ENCODE measurements at regions not wholly inside any gene's neighbourhood (a gene's known extent, or its start where the extent isn't known, plus 50 kb on each side); places are given as distances from the start of the nearest gene placed in this dataset.

- Mint-ChIP-seq H3K27me3 (peaks cover 39% of the 10 kb centered on the region), H3K9me3 (ENCODE audit: low read depth) (no peaks in the 10 kb centered on the region), H3K4me3 (no peak overlapping the region), H3K4me1 (ENCODE audit: low read depth) (no peaks in the 10 kb centered on the region), H3K27ac (no peak overlapping the region), H3K36me3 (no peaks in the 10 kb centered on the region)
Observed at GRCh38 chr2:136468799-136469369, 296.5 kb upstream of the THSD7B start.

- Mint-ChIP-seq H3K27ac (no peak overlapping the region), H3K9me3 (ENCODE audit: low read depth) (no peaks in the 10 kb centered on the region), H3K4me3 (no peak overlapping the region), H3K4me1 (ENCODE audit: low read depth) (no peaks in the 10 kb centered on the region), H3K36me3 (no peaks in the 10 kb centered on the region), H3K27me3 (peaks cover 14% of the 10 kb centered on the region)
Observed at GRCh38 chr2:136452528-136452927, 312.8 kb upstream of the THSD7B start.

DNA sequence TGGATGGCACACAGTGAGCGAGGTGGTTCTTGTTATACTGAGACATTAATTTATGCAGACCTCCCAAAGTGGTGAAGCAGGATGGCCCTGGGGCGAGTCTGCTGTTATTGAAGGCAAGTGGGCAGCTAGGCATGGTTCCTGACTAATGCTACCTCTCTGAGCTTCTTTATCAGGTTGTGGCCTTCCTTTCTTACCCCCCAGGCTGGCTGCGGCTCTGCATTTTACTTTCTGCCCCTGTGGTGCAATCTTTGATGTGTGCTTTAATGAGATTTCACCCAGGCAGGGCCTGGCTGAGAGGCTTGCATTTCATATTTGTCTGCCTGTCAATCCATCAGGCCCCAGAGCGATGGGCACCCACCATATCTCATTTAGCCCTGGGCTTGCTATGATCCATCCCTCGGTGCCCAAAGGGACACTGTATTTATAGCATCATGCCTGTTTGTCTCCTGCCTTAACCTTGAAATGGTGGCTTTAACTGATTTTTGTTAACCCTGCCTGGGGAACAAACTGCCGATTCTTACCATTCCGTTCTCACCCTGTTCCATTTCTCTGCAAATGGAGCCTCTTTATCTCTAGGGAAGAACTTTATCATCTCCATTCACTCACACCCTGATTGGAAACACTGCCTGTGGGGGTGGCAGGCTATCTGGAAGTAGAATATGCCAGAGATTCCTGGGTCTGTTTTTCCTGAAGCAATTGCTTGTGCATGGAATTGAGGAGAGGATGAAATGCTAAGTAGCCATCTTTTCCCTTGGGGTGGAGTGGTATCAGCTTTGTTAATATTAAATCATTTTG, 316.2 kb upstream of the THSD7B start:
- H3K9me3 Mint-ChIP-seq (ENCODE audit: low read depth) = no peaks in the 10 kb centered on the region
- H3K27ac Mint-ChIP-seq = no peak overlapping the region
- H3K4me3 Mint-ChIP-seq = no peak overlapping the region
- H3K4me1 Mint-ChIP-seq (ENCODE audit: low read depth) = no peaks in the 10 kb centered on the region
- H3K27me3 Mint-ChIP-seq = peaks cover 7% of the 10 kb centered on the region
- no peaks in the 10 kb centered on the region for H3K36me3 Mint-ChIP-seq

DNA sequence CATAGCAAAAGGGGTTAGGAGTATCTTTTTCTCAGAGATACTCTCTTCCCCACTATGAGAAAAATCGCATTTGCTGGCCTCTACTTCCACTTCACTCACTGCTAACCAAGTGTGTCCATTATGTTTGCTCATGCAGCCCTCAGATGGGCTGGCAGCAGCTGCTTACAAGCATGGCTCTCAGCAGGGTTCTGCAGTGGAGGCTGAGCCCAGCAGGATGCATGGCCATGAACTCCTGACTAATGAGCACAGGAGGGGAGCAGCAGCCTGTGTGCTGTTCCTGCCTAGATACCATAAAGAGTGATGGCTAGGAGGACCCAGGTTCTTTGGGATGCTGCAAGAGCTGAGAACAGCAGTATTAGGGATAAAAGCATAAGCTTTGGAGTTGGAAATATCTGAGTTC, 316.9 kb upstream of the THSD7B start:
- peaks cover 3% of the 10 kb centered on the region for H3K27me3 Mint-ChIP-seq
- no peaks in the 10 kb centered on the region for H3K9me3 Mint-ChIP-seq (ENCODE audit: low read depth)
- no peak overlapping the region for H3K4me3 Mint-ChIP-seq
- H3K27ac Mint-ChIP-seq = no peak overlapping the region
- no peaks in the 10 kb centered on the region for H3K4me1 Mint-ChIP-seq (ENCODE audit: low read depth)
- H3K36me3 Mint-ChIP-seq = no peaks in the 10 kb centered on the region

DNA sequence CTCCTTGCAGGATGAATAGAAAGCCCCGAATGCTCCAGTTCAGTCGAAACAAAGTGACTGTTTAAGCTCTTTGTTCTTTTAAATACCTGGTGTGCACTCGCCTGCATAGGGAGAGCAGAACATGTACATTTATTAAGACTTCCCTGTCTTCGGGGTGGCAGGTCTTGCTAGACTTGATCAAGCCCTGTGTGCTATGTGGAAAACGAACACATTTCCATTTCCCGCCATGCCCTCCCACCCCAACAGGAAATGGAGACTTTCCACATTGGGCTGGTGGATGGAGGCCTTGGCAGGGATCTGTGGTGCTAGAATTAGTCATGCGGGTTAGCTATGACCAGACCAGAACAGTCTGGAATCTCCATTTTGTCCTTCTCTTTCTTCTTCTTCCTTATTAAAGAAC, 321.0 kb upstream of the THSD7B start:
- Mint-ChIP-seq H3K4me1 (ENCODE audit: low read depth) (no peaks in the 10 kb centered on the region), H3K4me3 (no peak overlapping the region), H3K27ac (no peak overlapping the region)

GRCh38 chr2:136443661-136444060, 321.7 kb upstream of the THSD7B start:
- Mint-ChIP-seq H3K9me3 (ENCODE audit: low read depth) (no peaks in the 10 kb centered on the region), H3K4me1 (ENCODE audit: low read depth) (no peaks in the 10 kb centered on the region), H3K4me3 (no peak overlapping the region), H3K36me3 (no peaks in the 10 kb centered on the region), H3K27me3 (peaks cover 4% of the 10 kb centered on the region), H3K27ac (no peak overlapping the region)

More for the DNA sequence above, 321.0 kb upstream of the THSD7B start:
- no peaks in the 10 kb centered on the region for H3K9me3 Mint-ChIP-seq (ENCODE audit: low read depth)
- no peaks in the 10 kb centered on the region for H3K36me3 Mint-ChIP-seq
- H3K27me3 Mint-ChIP-seq = peaks cover 5% of the 10 kb centered on the region

- Mint-ChIP-seq H3K4me3 (no peak overlapping the region), H3K4me1 (ENCODE audit: low read depth) (no peaks in the 10 kb centered on the region), H3K36me3 (no peaks in the 10 kb centered on the region), H3K27ac (no peak overlapping the region), H3K9me3 (ENCODE audit: low read depth) (no peaks in the 10 kb centered on the region), H3K27me3 (peaks cover 3% of the 10 kb centered on the region)
Observed at GRCh38 chr2:136441979-136442714, 323.2 kb upstream of the THSD7B start.

DNA sequence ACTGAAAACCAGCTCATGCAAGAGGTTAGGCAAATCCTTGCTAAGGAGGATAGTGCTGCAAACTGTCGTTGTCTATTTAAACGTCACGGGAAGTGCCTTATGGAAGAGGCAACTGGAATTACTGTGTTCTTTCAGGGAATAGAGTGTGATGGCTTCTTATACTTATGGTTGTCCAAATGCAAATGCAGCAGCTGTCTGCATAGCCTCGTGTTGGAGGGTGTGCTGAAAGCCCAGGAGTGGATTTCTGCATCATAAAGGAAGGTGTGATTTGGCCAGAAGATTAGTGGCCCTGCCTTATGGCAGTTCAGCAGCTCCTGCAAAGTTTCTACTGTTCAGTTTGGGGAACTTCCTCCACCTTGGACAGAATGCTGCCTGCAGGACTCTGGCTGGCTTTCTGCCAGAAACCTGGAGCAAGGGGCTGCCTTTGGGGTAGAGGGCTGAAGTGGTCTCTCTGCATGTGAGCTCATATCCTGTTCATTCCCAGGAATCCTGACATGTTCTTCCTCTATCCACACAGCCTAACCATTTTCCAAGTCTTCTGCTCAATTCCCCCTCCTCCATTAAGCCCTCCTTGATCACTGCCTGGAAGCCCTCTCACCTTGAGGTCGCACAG, 321.2 kb upstream of the CXCR4 start:
- H3K27ac Mint-ChIP-seq = no peak overlapping the region
- no peaks in the 10 kb centered on the region for H3K36me3 Mint-ChIP-seq
- H3K27me3 Mint-ChIP-seq = peaks cover 3% of the 10 kb centered on the region
- no peaks in the 10 kb centered on the region for H3K4me1 Mint-ChIP-seq (ENCODE audit: low read depth)
- H3K4me3 Mint-ChIP-seq = no peak overlapping the region
- H3K9me3 Mint-ChIP-seq (ENCODE audit: low read depth) = no peaks in the 10 kb centered on the region

- H3K27ac Mint-ChIP-seq = no peak overlapping the region
- no peak overlapping the region for H3K4me3 Mint-ChIP-seq
- peaks cover 3% of the 10 kb centered on the region for H3K27me3 Mint-ChIP-seq
- H3K9me3 Mint-ChIP-seq (ENCODE audit: low read depth) = no peaks in the 10 kb centered on the region
- H3K4me1 Mint-ChIP-seq (ENCODE audit: low read depth) = no peaks in the 10 kb centered on the region
- H3K36me3 Mint-ChIP-seq = no peaks in the 10 kb centered on the region
Observed at GRCh38 chr2:136437461-136437860, 319.5 kb upstream of the CXCR4 start.

DNA sequence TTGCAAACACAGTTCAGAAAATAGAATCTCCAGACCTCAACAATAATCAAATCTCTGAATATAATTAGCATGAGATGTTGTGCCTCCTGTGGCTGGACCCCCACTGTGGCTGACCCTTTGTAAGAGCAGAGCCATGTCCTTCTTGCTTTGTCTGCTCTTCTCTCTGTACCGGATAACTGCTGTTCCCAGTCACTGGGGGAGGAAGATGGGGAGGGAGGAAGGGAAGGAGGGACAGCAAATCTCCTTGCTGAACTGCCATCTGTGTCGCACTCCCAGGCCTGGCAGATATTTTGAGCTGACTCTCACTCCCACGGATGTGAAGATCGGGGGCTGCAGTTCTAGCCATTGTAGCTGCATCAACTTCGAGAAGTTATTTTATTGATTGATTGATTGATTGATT, 319.0 kb upstream of the CXCR4 start:
- no peaks in the 10 kb centered on the region for H3K9me3 Mint-ChIP-seq (ENCODE audit: low read depth)
- no peaks in the 10 kb centered on the region for H3K4me1 Mint-ChIP-seq (ENCODE audit: low read depth)
- no peak overlapping the region for H3K27ac Mint-ChIP-seq
- H3K27me3 Mint-ChIP-seq = peaks cover 3% of the 10 kb centered on the region
- H3K4me3 Mint-ChIP-seq = no peak overlapping the region
- no peaks in the 10 kb centered on the region for H3K36me3 Mint-ChIP-seq

DNA sequence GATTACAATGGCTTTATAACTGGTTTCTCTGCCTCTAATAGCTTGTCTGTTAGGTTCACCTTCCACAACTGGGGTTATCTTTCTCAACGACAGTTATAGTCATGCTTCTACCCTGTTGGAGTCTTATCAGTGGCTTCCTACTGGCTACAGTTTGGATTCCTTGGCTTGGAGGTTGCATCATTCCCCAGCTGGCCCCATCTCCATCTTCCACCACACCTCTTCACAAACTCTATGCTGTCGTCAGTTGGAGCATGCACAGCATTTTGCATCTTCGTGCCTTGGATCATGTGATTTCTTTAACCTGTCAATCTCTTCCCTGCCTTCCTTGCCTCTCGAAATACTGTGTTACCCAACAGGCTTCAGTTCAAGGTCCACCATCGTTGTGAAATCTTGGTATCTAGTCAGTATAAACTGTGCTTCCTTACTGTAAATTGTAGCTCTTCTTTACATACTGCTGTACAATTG, 316.3 kb upstream of the CXCR4 start:
- H3K9me3 Mint-ChIP-seq (ENCODE audit: low read depth) = no peaks in the 10 kb centered on the region
- H3K4me1 Mint-ChIP-seq (ENCODE audit: low read depth) = no peaks in the 10 kb centered on the region
- H3K36me3 Mint-ChIP-seq = no peaks in the 10 kb centered on the region
- H3K27ac Mint-ChIP-seq = no peak overlapping the region
- no peak overlapping the region for H3K4me3 Mint-ChIP-seq
- no peaks in the 10 kb centered on the region for H3K27me3 Mint-ChIP-seq

- no peak overlapping the region for H3K27ac Mint-ChIP-seq
- no peak overlapping the region for H3K4me3 Mint-ChIP-seq
- no peaks in the 10 kb centered on the region for H3K36me3 Mint-ChIP-seq
- no peaks in the 10 kb centered on the region for H3K9me3 Mint-ChIP-seq (ENCODE audit: low read depth)
- H3K4me1 Mint-ChIP-seq (ENCODE audit: low read depth) = no peaks in the 10 kb centered on the region
- no peaks in the 10 kb centered on the region for H3K27me3 Mint-ChIP-seq
Observed at GRCh38 chr2:136433261-136433660, 315.3 kb upstream of the CXCR4 start.

DNA sequence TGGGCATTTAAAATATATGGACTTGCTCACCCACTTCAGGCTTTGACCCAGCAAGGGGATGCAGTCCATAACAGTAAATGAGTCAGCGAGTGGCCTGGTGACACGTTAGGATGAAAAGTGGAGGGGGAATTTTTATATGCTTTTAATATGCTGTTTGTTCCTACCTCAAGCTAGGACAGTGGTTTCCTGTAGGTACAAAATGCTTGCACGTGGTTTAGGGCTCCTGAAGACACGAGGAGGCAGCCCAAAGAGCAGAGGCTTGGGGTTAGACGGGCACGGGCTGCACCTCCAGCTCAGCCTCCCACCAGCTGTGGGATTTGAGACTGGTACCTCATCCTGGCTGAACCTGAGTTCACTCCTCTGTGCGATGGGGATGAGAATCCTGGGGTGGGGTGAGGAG, 306.2 kb upstream of the CXCR4 start:
- H3K9me3 Mint-ChIP-seq (ENCODE audit: low read depth) = no peaks in the 10 kb centered on the region
- peaks cover 22% of the 10 kb centered on the region for H3K27me3 Mint-ChIP-seq
- peak overlapping the region; percentile 36 for H3K27ac Mint-ChIP-seq
- no peaks in the 10 kb centered on the region for H3K36me3 Mint-ChIP-seq
- H3K4me1 Mint-ChIP-seq (ENCODE audit: low read depth) = peaks cover 19% of the 10 kb centered on the region
- peak overlapping the region; percentile 89 for H3K4me3 Mint-ChIP-seq

DNA sequence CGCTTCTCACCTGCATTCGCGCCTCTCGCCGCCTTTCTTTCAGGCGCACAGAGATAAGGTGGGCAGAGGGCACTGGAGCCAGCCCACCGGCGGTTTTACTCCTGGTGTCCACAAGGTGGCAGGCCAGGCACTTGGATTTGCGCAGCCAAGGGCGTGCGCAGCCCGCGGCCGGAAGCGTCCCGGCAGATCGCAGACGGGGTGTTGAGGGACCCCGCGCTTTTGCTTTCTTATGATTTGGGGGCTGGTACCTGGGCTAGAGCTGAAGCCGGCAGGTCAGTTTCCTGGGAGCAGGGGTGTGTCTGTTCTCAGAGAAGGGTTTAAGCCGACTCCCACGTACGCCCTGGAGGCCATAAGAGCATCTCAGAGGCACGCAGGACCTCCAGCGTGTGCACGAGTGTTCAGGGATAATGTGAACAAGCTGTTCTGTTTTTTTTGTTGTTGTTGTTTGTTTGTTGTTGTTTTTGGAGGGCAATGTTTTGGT, 305.6 kb upstream of the CXCR4 start:
- Mint-ChIP-seq H3K4me3 (peak overlapping the region; percentile 89), H3K27me3 (peaks cover 26% of the 10 kb centered on the region), H3K36me3 (no peaks in the 10 kb centered on the region), H3K9me3 (ENCODE audit: low read depth) (no peaks in the 10 kb centered on the region), H3K27ac (peak overlapping the region; percentile 58), H3K4me1 (ENCODE audit: low read depth) (peaks cover 19% of the 10 kb centered on the region)

GRCh38 chr2:136422512-136422911, 304.6 kb upstream of the CXCR4 start:
- Mint-ChIP-seq H3K36me3 (no peaks in the 10 kb centered on the region), H3K4me1 (ENCODE audit: low read depth) (peaks cover 19% of the 10 kb centered on the region), H3K27me3 (peaks cover 27% of the 10 kb centered on the region), H3K27ac (no peak overlapping the region), H3K4me3 (peak overlapping the region; percentile 42), H3K9me3 (ENCODE audit: low read depth) (no peaks in the 10 kb centered on the region)

All from activated naive CD8-positive, alpha-beta T cell (primary cell).